GM12878 (cell line): ENCODE measurements at regions not wholly inside any gene's neighbourhood (a gene's known extent, or its start where the extent isn't known, plus 50 kb on each side); places are given as distances from the start of the nearest gene placed in this dataset.

Experiments used
- ATAC-seq: fragments of 200-7000 bp; cut with Tn5 transposase; 3 replicates; pipeline ENCODE4 v1.9.1; 2020; ENCODE audit warnings: mild to moderate bottlenecking, moderate library complexity
- BruUV-seq: library from RNA; stranded (reverse); fragments of 400-500 nt; replicated peaks from 2 replicates; lab custom pipeline; 2021; lab: Mats Ljungman, UMichigan
- CTCF ChIA-PET: fragments of 300-600 bp; sonication (Branson Sonifier 250); formaldehyde crosslinking; extraction: SDS; loops from one replicate; lab custom pipeline; 2021; ENCODE audit warnings: inconsistent platforms; lab: Yijun Ruan, JAX
- POLR2A ChIA-PET: fragments of 350-600 bp; formaldehyde crosslinking; extraction: SDS; loops from one replicate; lab custom pipeline; 2021; ENCODE audit warnings: inconsistent platforms; lab: Charles Lee
- RAD21 ChIA-PET: fragments of 300-600 bp; sonication (Branson Sonifier 250); formaldehyde crosslinking; loops from one replicate; lab custom pipeline; 2023; ENCODE audit warnings: antibody characterized with exemption; ENCODE audit not compliant: unreplicated experiment; lab: Charles Lee
- SMC1A ChIA-PET: fragments of 300-600 bp; sonication (Branson Sonifier 250); formaldehyde crosslinking; loops from one replicate; lab custom pipeline; 2023; ENCODE audit not compliant: unreplicated experiment, uncharacterized antibody; lab: Charles Lee
- DNase-seq: peaks from one replicate; pipeline ENCODE4 v3.0.0-alpha.2; 2011; ENCODE audit warnings: low read depth, low spot score
- FAIRE-seq: peaks from 3 replicates; lab custom pipeline; 2011; peaks lifted over from hg19 to GRCh38; lab: Jason Lieb, UNC
- H2AFZ ChIP-seq: 2 replicates; pipeline ENCODE4 v1.6.0; 2011; ENCODE audit warnings: low read depth, low read length, control low read depth; ENCODE audit not compliant: control insufficient read depth
- H3K27ac ChIP-seq: 2 replicates; pipeline ENCODE4 v1.5.1; 2011; ENCODE audit warnings: control low read depth; ENCODE audit not compliant: control insufficient read depth, insufficient read depth
- H3K27me3 ChIP-seq, 2 experiments: replicated peaks in 1 of 2; 2 replicates each; pipeline versions ENCODE4 v1.6.0 to v1.6.1; 2011; ENCODE audit warnings: low read length in 1 of 2; ENCODE audit not compliant: control insufficient read depth in 2 of 2, insufficient read depth in 2 of 2
- H3K36me3 ChIP-seq, 2 experiments: 2 replicates each; pipeline ENCODE4 v1.5.1; 2011; ENCODE audit warnings: low read length in 1 of 2; ENCODE audit not compliant: control insufficient read depth in 2 of 2, insufficient read depth in 2 of 2
- H3K4me1 ChIP-seq: 2 replicates; pipeline ENCODE4 v1.6.1; 2011; ENCODE audit warnings: mild to moderate bottlenecking, low read length, moderate library complexity, mixed read lengths; ENCODE audit not compliant: control insufficient read depth, insufficient read depth
- H3K4me2 ChIP-seq: 2 replicates; pipeline ENCODE4 v1.6.0; 2011; ENCODE audit warnings: control low read depth; ENCODE audit not compliant: control insufficient read depth, insufficient read depth
- H3K4me3 ChIP-seq: fragments of 200-600 bp; sonication (generic); 2 replicates; pipeline ENCODE4 v1.5.1; 2016
- H3K79me2 ChIP-seq: 2 replicates; pipeline ENCODE4 v1.6.0; 2011; ENCODE audit warnings: low read length; ENCODE audit not compliant: control insufficient read depth, insufficient read depth
- H3K9ac ChIP-seq: 2 replicates; pipeline ENCODE4 v1.8.0; 2011; ENCODE audit warnings: low read length, control low read depth, mixed read lengths; ENCODE audit not compliant: control insufficient read depth, insufficient read depth
- H3K9me3 ChIP-seq: replicated peaks from 3 replicates; pipeline ENCODE4 v1.5.1; 2011; ENCODE audit warnings: mild to moderate bottlenecking, low read length; ENCODE audit not compliant: control insufficient read depth, insufficient read depth
- H4K20me1 ChIP-seq: 2 replicates; pipeline ENCODE4 v1.6.0; 2011; ENCODE audit not compliant: control insufficient read depth, insufficient read depth
- ASH2L ChIP-seq: fragments of 300-600, 200-600 bp; sonication (generic); IDR thresholded peaks from 2 replicates; pipeline ENCODE4 v1.6.1; 2017; ENCODE audit warnings: low read depth, mild to moderate bottlenecking, borderline replicate concordance
- BHLHE40 ChIP-seq, 2 experiments: fragments of 450-650 bp in 1 of 2; IDR thresholded peaks; 2 replicates each; pipeline ENCODE4 v1.6.1; 2011 to 2017; ENCODE audit warnings: low read depth in 2 of 2, borderline replicate concordance in 1 of 2, improper control_type of control experiment in 1 of 2, low read length in 1 of 2, mild to moderate bottlenecking in 1 of 2
- HDAC2 ChIP-seq: fragments of 200-600 bp; sonication (generic); IDR thresholded peaks from 2 replicates; pipeline ENCODE4 v1.6.1; 2017
- IRF4 ChIP-seq: IDR thresholded peaks from 2 replicates; pipeline ENCODE4 v1.6.1; 2011; ENCODE audit warnings: low read depth, low read length
- JUND ChIP-seq: IDR thresholded peaks from 2 replicates; pipeline ENCODE4 v1.6.1; 2012; ENCODE audit warnings: low read depth, mild to moderate bottlenecking, low read length, improper control_type of control experiment, moderate library complexity
- MTA3 ChIP-seq: IDR thresholded peaks from 2 replicates; pipeline ENCODE4 v1.6.1; 2012; ENCODE audit warnings: low read length, inconsistent platforms, borderline replicate concordance
- MXI1 ChIP-seq: fragments of 150-350 bp; IDR thresholded peaks from 2 replicates; pipeline ENCODE4 v1.6.1; 2011; ENCODE audit warnings: low read depth, mild to moderate bottlenecking, inconsistent platforms, low read length, improper control_type of control experiment
- POLR2AphosphoS2 ChIP-seq: IDR thresholded peaks from 2 replicates; pipeline ENCODE4 v1.6.1; 2011; ENCODE audit warnings: low read depth, mild to moderate bottlenecking, low read length, improper control_type of control experiment, moderate library complexity
- SIN3A ChIP-seq: IDR thresholded peaks from 2 replicates; pipeline ENCODE4 v1.6.1; 2012; ENCODE audit warnings: low read depth, low read length, improper control_type of control experiment
- SUZ12 ChIP-seq: fragments of 200-600 bp; sonication (generic); IDR thresholded peaks from one replicate; pipeline ENCODE4 v1.6.1; 2018; ENCODE audit warnings: antibody characterized with exemption, mild to moderate bottlenecking; ENCODE audit not compliant: unreplicated experiment
- TCF3 ChIP-seq: IDR thresholded peaks from 2 replicates; pipeline ENCODE4 v1.6.1; 2012; ENCODE audit warnings: low read depth, mild to moderate bottlenecking, low read length, borderline replicate concordance; ENCODE audit not compliant: insufficient read depth
- ZNF384 ChIP-seq: IDR thresholded peaks from 2 replicates; pipeline ENCODE4 v1.6.1; 2012; ENCODE audit warnings: low read depth, mild to moderate bottlenecking, low read length, improper control_type of control experiment, borderline replicate concordance
- WGBS: methylation state at CpG from one replicate; pipeline ENCODE4 v1.1.6; 2016; ENCODE audit warnings: low lambda C conversion rate; ENCODE audit not compliant: insufficient replicate concordance, insufficient coverage; ENCODE audit errors: missing lambda C conversion rate; 5-methylcytosine and 5-hydroxymethylcytosine counted together
- in situ Hi-C: fragments of 300-500 bp; cut with MboI; formaldehyde crosslinking; loops from 9 replicates; pipeline ENCODE4 v1.14.3; 2018; ENCODE audit warnings: mixed read lengths
- intact Hi-C: fragments of 100-400 bp; cut with micrococcal nuclease; formaldehyde crosslinking; loops from one replicate; pipeline ENCODE4 v1.14.2; 2022; ENCODE audit not compliant: unreplicated experiment
- TF ChIP-seq, protein P1 (sequence below): IDR thresholded peaks from 2 replicates; pipeline ENCODE4 v1.6.1; 2012; ENCODE audit warnings: low read depth, low read length, improper control_type of control experiment

DNA sequence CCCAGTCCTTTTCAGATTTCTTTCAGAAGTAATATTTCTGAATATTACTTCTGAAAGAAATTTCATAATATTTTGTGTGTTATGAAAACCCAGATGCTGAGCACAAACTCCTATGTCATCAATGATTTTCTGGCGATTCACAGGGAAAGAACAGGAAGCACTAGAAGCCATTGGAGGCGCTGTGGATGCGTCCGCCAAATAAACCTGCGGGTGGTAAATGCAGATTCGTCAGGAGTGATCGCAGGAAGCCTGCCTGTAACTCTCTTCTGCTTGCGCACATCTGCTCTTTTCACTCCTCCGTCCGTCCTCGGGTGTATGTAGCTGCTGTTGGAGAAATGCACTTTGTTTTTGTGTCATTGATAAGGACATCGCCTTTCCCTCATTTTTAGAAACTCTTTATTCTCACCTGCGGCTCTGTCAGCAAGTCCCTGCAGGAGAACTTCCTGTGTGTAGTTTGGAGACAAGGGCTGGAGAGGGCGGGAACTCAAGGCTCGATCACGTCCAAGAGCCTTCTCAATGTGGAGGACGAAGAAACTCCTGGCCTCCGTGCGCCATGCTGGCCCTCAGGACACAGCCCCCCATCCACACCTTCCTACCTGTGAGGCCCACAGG, 483.8 kb downstream of the GALR1 start:
- POLR2A ChIA-PET: no interaction called here
- no peak for TF ChIP-seq ZNF384
- H3K9ac ChIP-seq: no peak overlapping the region
- no peaks in the 10 kb centered on the region for H3K4me1 ChIP-seq
- H3K4me2 ChIP-seq: no peak overlapping the region
- CTCF ChIA-PET: no interaction called here
- 33% methylated on average over 19 of the region's 19 CpGs for WGBS
- no peak overlapping the region for H3K27ac ChIP-seq
- in situ Hi-C loops: no loop called here
- H3K36me3 ChIP-seq: no peaks in the 10 kb centered on the region
- H2AFZ ChIP-seq: no peak overlapping the region
- no peak for DNase-seq
- no peak for ATAC-seq
- BruUV-seq: no TSS peak
- intact Hi-C loops: no loop called here
- no peak overlapping the region for H3K4me3 ChIP-seq
- RAD21 ChIA-PET: no interaction called here
- H4K20me1 ChIP-seq: no peaks in the 10 kb centered on the region
- SMC1A ChIA-PET: no interaction called here
- no peaks in the 10 kb centered on the region for H3K79me2 ChIP-seq
- FAIRE-seq: no peak
- no peaks in the 10 kb centered on the region for H3K9me3 ChIP-seq
- no peaks in the 10 kb centered on the region for H3K27me3 ChIP-seq

DNA sequence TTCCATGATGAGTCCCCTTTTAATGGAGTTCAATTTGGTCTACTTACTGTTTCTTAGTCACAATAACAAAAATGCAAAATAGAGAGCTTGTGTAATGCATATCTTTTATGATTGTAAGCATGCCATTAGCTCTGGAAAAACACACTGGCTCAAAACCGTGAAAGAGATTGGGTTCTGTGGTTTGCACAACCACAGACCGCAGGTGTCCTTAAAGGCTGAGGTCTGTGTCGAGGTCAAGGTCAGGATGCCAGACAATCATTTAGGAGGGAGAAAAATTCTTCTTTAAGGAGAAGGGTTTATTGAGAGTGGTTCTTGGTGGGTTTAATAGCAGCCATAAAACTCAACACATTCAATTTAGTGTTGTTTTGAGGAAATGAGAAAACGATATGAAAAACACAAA, 487.2 kb downstream of the GALR1 start:
- Histone ChIP-seq H3K4me2 (no peak overlapping the region), H3K4me1 (no peaks in the 10 kb centered on the region), H3K36me3 (no peaks in the 10 kb centered on the region), H2AFZ (no peak overlapping the region), H3K9ac (no peak overlapping the region), H3K27ac (no peak overlapping the region), H3K79me2 (no peaks in the 10 kb centered on the region), H3K27me3 (no peaks in the 10 kb centered on the region), H3K9me3 (no peaks in the 10 kb centered on the region)
- ChIA-PET RAD21 (no interaction called here), SMC1A (no interaction called here), CTCF (no interaction called here)
- ATAC-seq: no peak
- in situ Hi-C loops: no loop called here
- 15% methylated on average over 4 of the region's 4 CpGs for WGBS
- no peak for FAIRE-seq
- no TSS peak for BruUV-seq
- intact Hi-C loops: no loop called here
- DNase-seq: no peak
- TF ChIP-seq IRF4 (no peak), ASH2L (no peak), SIN3A (no peak), SUZ12 (no peak), POLR2AphosphoS2 (no peak), MTA3 (no peak), BHLHE40 (IDR thresholded peaks at IDR 0.05; ENCODE audit: borderline replicate concordance in 1 of 2, low read depth in 2 of 2, low read length in 1 of 2) (no peak), JUND (no peak), MXI1 (no peak), TCF3 (no peak), HDAC2 (no peak)
- TF ChIP-seq, protein P1, sequence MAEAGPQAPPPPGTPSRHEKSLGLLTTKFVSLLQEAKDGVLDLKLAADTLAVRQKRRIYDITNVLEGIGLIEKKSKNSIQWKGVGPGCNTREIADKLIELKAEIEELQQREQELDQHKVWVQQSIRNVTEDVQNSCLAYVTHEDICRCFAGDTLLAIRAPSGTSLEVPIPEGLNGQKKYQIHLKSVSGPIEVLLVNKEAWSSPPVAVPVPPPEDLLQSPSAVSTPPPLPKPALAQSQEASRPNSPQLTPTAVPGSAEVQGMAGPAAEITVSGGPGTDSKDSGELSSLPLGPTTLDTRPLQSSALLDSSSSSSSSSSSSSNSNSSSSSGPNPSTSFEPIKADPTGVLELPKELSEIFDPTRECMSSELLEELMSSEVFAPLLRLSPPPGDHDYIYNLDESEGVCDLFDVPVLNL: no peak
- TF ChIP-seq, all 136 proteins: peak for 0
- no peak overlapping the region for H3K4me3 ChIP-seq
- H4K20me1 ChIP-seq: no peaks in the 10 kb centered on the region
- POLR2A ChIA-PET: no interaction called here
